Stimulated activated CD4-positive, alpha-beta T cell treated with anti-CD3 and anti-CD28 coated beads, Interleukin-12 subunit alpha, Interleukin-12 subunit beta, amount 100 ng/mL, for 48 hours (primary cell): ENCODE measurements at regions not wholly inside any gene's neighbourhood (a gene's known extent, or its start where the extent isn't known, plus 50 kb on each side); places are given as distances from the start of the nearest gene placed in this dataset.

Experiments used
- DNase-seq, 3 donors: peaks; one replicate each; pipeline ENCODE4 v3.0.0-alpha.2; 2020; ENCODE audit warnings: low read depth in 2 of 3, low spot score in 1 of 3

GRCh38 chr2:128821010-128821409, 502.3 kb upstream of the HS6ST1 start:
- DNase-seq = no peak

GRCh38 chr2:128832946-128833663, 514.4 kb upstream of the HS6ST1 start:
- DNase-seq = no peak

GRCh38 chr2:128833664-128834027, 515.0 kb upstream of the HS6ST1 start:
- no peak for DNase-seq

- no peak for DNase-seq
These were observed 515.7 kb upstream of the HS6ST1 start for GRCh38 chr2:128834207-128834879.

- no peak for DNase-seq
These were observed 516.2 kb upstream of the HS6ST1 start for GRCh38 chr2:128834880-128835252.

GRCh38 chr2:128835342-128835855, 516.7 kb upstream of the HS6ST1 start:
- no peak for DNase-seq

GRCh38 chr2:128835974-128836373, 517.3 kb upstream of the HS6ST1 start:
- no peak for DNase-seq

- no peak for DNase-seq
These were observed 518.0 kb upstream of the HS6ST1 start for GRCh38 chr2:128836559-128837100.

- DNase-seq = no peak
These were observed 519.6 kb upstream of the HS6ST1 start for GRCh38 chr2:128838244-128838643.

- no peak for DNase-seq
These were observed 523.1 kb upstream of the HS6ST1 start for GRCh38 chr2:128841803-128842202.

- no peak for DNase-seq
These were observed 548.6 kb upstream of the HS6ST1 start for GRCh38 chr2:128867311-128867710.

GRCh38 chr2:128867936-128868636, 549.4 kb upstream of the HS6ST1 start:
- no peak for DNase-seq

- DNase-seq = no peak
These were observed 550.3 kb upstream of the HS6ST1 start for GRCh38 chr2:128868686-128869551.

GRCh38 chr2:128874608-128875007, 555.9 kb upstream of the HS6ST1 start:
- DNase-seq = no peak

- no peak for DNase-seq
These were observed 558.6 kb upstream of the HS6ST1 start for GRCh38 chr2:128876986-128877983.

GRCh38 chr2:128879161-128879560, 560.5 kb upstream of the HS6ST1 start:
- DNase-seq = no peak

GRCh38 chr2:128894896-128895295, 576.2 kb upstream of the HS6ST1 start:
- DNase-seq = no peak

GRCh38 chr2:128901572-128902391, 583.1 kb upstream of the HS6ST1 start:
- DNase-seq = no peak

GRCh38 chr2:128903637-128904036, 585.0 kb upstream of the HS6ST1 start:
- no peak for DNase-seq
